GM08714 (cell line): ENCODE measurements at regions not wholly inside any gene's neighbourhood (a gene's known extent, or its start where the extent isn't known, plus 50 kb on each side); places are given as distances from the start of the nearest gene placed in this dataset.
"Not testable (repeated sequence)": the region's sequence is repeated elsewhere in the genome, so short reads cannot be mapped to it uniquely, and the experiment has no call there.

Experiments
- H3K4me3 ChIP-seq: fragments of 200-500 bp; sonication (Bioruptor generic); 2 replicates; pipeline ENCODE4 v1.5.1; 2014; ENCODE audit warnings: mild to moderate bottlenecking, low read length, inconsistent platforms
- ZNF274 ChIP-seq: IDR thresholded peaks from 2 replicates; pipeline ENCODE4 v1.6.1; 2012; ENCODE audit warnings: mild to moderate bottlenecking, low read depth, low read length

DNA sequence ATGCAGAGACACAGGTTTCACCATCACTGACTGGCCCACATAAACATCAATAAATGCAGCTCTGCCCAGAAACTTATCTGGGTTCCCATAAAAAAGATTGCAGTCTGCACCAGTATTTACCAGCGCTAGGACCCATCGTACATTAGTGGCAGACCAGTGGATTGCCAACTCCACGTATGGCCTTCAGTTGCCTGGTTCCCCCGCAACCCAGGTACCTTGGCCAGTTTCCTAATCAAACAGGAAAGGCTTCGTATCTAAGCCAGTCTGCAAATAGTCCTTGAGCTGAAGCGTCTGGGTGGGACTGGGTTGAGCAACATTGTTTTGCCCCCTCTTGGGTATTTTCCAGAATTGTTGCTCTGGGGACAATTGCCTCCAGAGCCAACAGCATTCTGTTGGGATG is 1639.3 kb downstream of the MRPL39 start:
- no peak for TF ChIP-seq ZNF274
- no peak overlapping the region for H3K4me3 ChIP-seq

- no peak overlapping the region for H3K4me3 ChIP-seq
- no peak for TF ChIP-seq ZNF274
These were observed 1643.8 kb downstream of the MRPL39 start for GRCh38 chr21:23963454-23963853.

DNA sequence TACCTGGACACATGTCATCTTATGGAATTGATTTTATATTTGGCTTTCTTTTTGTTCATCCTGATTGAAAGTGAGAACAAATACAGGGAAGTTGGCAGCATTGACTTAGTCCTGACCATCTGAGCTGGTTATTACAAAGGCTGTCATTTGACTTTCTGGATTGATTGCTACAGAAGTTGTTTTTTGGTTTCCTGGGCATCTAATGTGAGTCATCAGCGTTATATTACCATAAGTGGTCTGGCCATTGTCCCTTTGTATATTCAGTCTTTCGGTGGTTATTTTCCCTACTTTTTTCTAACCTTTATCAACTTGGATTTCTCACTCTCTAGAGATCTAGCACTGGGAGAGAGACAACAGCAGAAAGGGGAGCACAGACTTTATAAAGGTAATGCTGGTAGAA is 1646.5 kb downstream of the MRPL39 start:
- H3K4me3 ChIP-seq: no peak overlapping the region
- no peak for TF ChIP-seq ZNF274

DNA sequence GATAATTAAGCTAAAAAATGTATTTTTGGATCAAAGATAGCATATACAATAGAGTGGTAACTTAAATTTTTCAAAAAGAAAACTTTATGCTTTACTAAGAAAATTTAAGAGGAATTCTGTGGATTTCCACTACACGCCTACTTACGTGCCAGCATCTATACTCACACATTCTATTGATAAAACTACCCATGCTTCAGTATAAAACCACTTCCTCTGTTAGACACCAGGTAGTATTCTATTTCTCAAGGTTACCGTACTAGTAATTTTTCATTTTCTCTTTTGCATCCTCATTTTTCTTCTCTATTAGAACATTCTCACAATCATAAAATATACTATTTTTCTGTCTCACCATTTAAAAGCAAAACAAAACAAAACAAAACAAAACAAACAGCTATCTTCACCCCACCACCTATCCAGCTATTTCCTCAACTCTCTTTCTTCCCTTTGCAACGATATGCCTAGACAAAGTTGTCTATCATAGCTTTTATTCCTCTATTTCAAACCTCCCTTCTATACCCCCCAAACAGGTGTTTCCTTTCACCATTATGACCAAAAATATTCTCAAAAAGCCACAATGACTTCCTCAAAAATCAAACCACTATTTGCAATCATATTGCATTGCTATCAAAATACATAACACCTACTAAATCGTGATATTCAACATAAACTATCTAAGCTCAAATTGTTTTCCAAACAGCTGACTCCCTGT is 1652.0 kb downstream of the MRPL39 start:
- no peak for TF ChIP-seq ZNF274
- H3K4me3 ChIP-seq: no peak overlapping the region

DNA sequence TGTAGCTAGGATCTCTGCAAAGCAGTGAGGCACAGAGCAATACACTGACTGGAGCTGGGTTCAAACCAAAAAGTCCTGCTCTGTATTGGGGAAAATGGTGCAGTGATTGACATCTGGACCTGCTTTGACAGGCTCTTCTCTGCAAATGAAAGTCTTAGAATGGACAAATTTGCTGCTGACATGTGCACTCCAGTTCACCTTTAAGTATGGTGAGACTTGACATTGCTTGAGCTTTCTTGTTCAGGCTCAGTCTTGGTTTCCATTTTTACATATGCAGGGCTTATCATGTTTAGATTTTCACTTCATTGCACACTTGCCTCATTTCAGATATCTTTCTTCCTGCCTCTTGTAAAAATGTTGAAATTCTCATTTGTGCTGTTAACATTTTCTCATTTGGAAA is 1655.0 kb downstream of the MRPL39 start:
- H3K4me3 ChIP-seq: no peak overlapping the region
- no peak for TF ChIP-seq ZNF274

GRCh38 chr21:23951251-23951650 is 1656.0 kb downstream of the MRPL39 start:
- H3K4me3 ChIP-seq: no peak overlapping the region
- no peak for TF ChIP-seq ZNF274

DNA sequence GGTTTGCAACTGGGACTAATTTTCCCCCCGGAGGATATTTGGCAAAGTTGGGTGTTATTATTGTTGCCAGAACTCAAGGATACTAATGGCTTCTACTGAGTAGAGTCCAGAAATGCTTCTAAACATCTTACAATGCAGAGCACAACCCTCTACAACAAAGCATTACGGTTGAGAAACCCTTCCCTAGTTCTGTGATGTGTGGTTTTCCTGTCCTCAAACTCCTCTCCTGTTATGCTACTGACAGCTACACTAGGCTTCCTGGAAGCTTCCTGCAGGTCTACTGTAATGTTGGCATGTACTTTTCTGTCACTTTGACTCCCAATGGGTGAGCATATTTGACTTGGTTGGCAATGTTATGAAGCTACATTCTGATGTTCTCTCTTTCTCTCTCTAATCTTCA is 1656.9 kb downstream of the MRPL39 start:
- no peak for TF ChIP-seq ZNF274
- H3K4me3 ChIP-seq: no peak overlapping the region

DNA sequence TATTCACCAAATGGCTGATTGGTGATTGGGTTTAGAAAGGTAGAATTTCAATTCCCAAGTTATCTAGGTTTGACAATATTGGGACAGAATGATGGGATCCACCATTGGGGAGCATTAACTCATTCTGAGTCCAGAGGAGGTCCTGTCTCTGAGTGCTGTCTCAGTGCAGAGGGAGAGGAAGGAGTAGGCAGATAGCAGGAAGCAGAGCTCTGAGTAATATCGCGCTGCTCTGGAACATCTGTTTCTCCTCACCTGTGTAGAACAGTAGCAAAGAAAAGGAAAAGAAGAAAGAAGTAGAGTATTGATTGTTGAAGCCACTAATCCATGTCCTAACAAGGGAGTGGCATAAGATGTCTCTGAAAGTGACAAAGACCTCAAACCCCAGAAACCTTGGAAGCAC is 1657.8 kb downstream of the MRPL39 start:
- no peak for TF ChIP-seq ZNF274

DNA sequence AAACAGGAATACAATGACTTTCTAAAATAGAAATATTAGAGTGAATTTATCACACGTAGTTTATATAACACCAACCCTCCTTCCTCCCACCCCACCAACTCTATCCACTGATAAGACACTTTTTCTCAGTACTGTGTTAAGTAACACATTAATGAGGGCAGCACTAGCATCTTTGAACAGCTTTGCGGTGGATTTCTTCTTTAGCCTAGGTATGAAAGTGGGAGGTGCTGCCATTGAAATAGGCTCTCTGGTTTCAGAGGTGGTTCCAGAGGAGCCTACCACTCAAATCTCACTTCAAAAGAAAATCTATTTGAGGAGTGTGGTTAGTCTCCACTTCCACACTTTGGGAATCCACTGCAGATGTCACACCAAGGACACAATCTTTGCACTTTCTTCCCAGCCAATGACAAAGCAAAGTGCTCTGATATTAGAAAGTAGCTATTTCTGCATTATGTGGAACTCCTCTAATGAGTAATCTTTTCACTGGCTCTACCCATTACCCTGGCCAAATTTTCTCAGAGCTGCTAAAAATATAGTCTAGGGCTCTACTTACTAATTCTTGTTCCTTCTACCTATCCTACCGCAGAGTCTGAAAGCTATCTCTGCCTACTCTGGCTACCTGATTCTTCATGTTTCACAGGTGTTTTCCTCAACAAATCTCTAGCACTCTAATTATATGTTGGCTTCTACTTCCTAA is 1667.8 kb downstream of the MRPL39 start:
- no peak for TF ChIP-seq ZNF274
- no peak overlapping the region for H3K4me3 ChIP-seq

More for the DNA sequence above, 1657.8 kb downstream of the MRPL39 start:
- H3K4me3 ChIP-seq: no peak overlapping the region

DNA sequence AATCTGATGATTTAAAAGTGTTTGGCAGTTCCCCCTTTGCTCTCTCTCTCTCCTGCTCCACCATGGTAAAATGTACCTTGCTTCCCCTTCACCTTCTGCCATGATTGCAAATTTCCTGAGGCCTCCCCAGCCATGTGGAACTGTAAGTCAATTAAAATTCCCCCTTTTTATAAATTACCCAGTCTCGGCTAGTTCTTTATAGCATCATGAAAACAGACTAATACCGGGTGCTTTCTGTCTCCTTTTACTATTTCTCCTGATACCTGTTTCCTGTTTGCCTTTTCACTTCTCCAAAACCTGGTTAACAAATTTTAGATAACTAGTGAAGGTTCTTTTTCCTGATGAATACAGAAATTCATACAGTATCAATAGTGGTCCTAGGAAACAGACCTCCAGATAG is 1670.3 kb downstream of the MRPL39 start:
- TF ChIP-seq ZNF274: no peak
- H3K4me3 ChIP-seq: no peak overlapping the region

DNA sequence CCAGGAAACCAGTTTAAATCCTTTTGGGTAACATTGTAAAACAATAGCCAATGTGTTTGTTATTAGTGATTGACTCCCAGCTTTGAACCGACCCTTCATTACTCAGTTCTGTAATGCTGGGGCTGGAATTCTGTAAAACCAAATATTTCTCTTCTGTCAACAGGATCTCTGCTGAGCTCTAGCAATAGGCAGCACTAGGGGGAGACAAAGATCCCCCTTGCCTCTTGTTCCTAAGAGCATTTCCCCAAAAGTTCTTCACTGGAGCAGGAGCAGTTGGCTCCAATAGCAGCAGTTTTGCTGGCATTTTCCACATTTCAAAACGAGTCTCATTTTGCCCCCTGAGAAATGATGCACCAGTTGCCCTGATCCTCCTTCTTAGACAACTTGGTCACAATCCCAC is 1671.1 kb downstream of the MRPL39 start:
- H3K4me3 ChIP-seq: no peak overlapping the region
- no peak for TF ChIP-seq ZNF274

DNA sequence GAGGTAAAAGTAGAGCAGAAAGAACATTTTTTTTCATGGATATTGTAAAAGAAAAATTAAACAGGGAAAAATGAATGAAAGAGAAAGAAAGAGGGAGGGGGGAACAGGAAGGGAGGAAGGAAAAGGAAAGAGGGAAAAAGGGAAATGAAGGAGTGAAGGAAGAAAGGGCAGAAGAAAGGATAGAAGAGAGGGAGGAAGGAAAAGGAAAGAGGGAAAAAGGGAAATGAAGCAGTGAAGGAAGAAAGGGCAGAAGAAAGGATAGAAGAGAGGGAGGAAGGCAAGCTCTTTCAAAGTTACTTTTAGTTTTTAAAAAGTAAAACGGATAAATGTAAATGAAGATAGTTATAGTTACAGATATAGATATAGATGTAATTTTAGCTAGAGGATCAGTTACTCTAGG is 1676.7 kb downstream of the MRPL39 start:
- H3K4me3 ChIP-seq: no peak overlapping the region
- no peak for TF ChIP-seq ZNF274

GRCh38 chr21:23926430-23926829 is 1680.9 kb downstream of the MRPL39 start:
- H3K4me3 ChIP-seq: not testable (repeated sequence)

GRCh38 chr21:23921670-23922418 is 1685.4 kb downstream of the MRPL39 start:
- H3K4me3 ChIP-seq: no peak overlapping the region
- TF ChIP-seq ZNF274: no peak

DNA sequence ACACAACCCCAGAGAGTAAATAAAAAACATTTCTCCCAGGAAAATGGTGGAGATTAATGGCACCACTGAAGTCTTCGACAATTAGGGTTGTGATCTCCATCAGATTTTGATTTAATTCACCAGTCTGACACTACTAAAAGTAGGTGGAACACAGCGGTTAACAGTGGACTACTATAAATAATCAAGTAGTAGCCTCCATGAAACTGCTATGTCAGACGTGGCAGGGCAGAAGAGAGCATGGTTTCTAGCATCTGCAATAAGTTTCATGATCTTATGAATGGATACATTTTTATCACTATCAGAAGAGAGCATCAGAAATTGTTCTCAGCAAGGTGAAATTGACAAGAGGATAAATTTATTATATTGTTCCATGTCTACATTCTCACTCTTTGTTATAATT is 1706.6 kb downstream of the MRPL39 start:
- H3K4me3 ChIP-seq: no peak overlapping the region

More for the DNA sequence above, 1706.6 kb downstream of the MRPL39 start:
- TF ChIP-seq ZNF274: no peak
